ENCODE measurements at regions not wholly inside any gene's neighbourhood (a gene's known extent, or its start where the extent isn't known, plus 50 kb on each side); places are given as distances from the start of the nearest gene placed in this dataset.

GRCh38 chr18:34493099-34493544, 217.0 kb upstream of the DTNA start:
- in situ Hi-C loops (cut with HindIII; ENCODE audit: extremely low pct_ligation_motif_present, low pct_unique_long_range_greater_than_20kb), result no loop called here
- Histone ChIP-seq H3K4me1 (ENCODE audit: insufficient read depth, low read length) (peaks cover 14% of the 10 kb centered on the region; the same call in 1 of the 2 replicates), H4K20me1 (ENCODE audit: insufficient read depth, low read length) (no peaks in the 10 kb centered on the region), H3K79me2 (ENCODE audit: insufficient read depth, low read length) (no peaks in the 10 kb centered on the region), H3K9ac (ENCODE audit: insufficient read depth, low read depth, low read length) (peak overlapping the region; percentile 67), H3K36me3 (replicated peaks in 1 of 2; ENCODE audit: control insufficient read depth in 1 of 2, insufficient read depth in 2 of 2, low read length in 2 of 2) (no peaks in the 10 kb centered on the region), H3K9me3 (ENCODE audit: low read length) (no peaks in the 10 kb centered on the region), H3K27ac (ENCODE audit: extremely low read length, insufficient read depth, low read length) (peak overlapping the region; percentile 43), H2AFZ (ENCODE audit: low read length) (no peak overlapping the region), H3K4me3 (replicated peaks in 1 of 3; ENCODE audit: insufficient read depth in 1 of 3, low read depth in 2 of 3, low read length in 3 of 3) (peak overlapping the region; percentile 78 to 93 (median 81)), H3K4me2 (ENCODE audit: low read depth, low read length) (peak overlapping the region; percentile 84), H3K27me3 (ENCODE audit: control insufficient read depth in 1 of 2, insufficient read depth in 2 of 2, low read length in 2 of 2) (no peaks in the 10 kb centered on the region)
- CTCF ChIA-PET (ENCODE audit: low intra/inter-chr PET ratio, low total read pairs), result no interaction called here
- intact Hi-C loops (cut with micrococcal nuclease; ENCODE audit: unreplicated experiment), result loop anchor here (2.0 to 10.0 kb wide), 5 partner anchors 54 to 168 kb away; no protein-coding TSS in a partner anchor
- no TSS peak for BruUV-seq (replicated peaks)
- FAIRE-seq, result peak; percentile 32
- peak; percentile 82 for ATAC-seq
- POLR2A ChIA-PET, result interaction anchor here (1.0 to 1.4 kb wide), 2 partner anchors 13 to 162 kb away, joined by 3 read pairs; no protein-coding TSS in a partner anchor
- DNase-seq (ENCODE audit: low spot score), result peak; percentile 72
- 2% methylated on average over 10 of the region's 18 CpGs for WGBS (ENCODE audit: low lambda C conversion rate)
- TF ChIP-seq, protein P1, sequence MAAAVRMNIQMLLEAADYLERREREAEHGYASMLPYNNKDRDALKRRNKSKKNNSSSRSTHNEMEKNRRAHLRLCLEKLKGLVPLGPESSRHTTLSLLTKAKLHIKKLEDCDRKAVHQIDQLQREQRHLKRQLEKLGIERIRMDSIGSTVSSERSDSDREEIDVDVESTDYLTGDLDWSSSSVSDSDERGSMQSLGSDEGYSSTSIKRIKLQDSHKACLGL (CRISPR knock-in tag; IDR thresholded peaks at IDR 0.05), result no peak
- TF ChIP-seq MYC (CRISPR knock-in tag; IDR thresholded peaks at IDR 0.05; ENCODE audit: borderline replicate concordance) (peak; percentile 43; the same call in 1 of the 2 replicates), ZNF142 (CRISPR knock-in tag; IDR thresholded peaks at IDR 0.05) (no peak), ZNF597 (CRISPR knock-in tag; IDR thresholded peaks at IDR 0.05) (no peak), KMT2B (CRISPR knock-in tag; IDR thresholded peaks at IDR 0.05) (peak; percentile 47; the same call in 1 of the 2 replicates), ZC3H4 (CRISPR knock-in tag; IDR thresholded peaks at IDR 0.05; ENCODE audit: borderline replicate concordance) (no peak), ZNF781 (CRISPR knock-in tag; IDR thresholded peaks at IDR 0.05; ENCODE audit: borderline replicate concordance, not compliant biosample characterization) (no peak), ZNF180 (CRISPR knock-in tag; IDR thresholded peaks at IDR 0.05; ENCODE audit: borderline replicate concordance, low read depth) (no peak), SPEN (CRISPR knock-in tag; IDR thresholded peaks at IDR 0.05; ENCODE audit: low read depth) (no peak), ZNF572 (CRISPR knock-in tag; IDR thresholded peaks at IDR 0.05) (no peak), ZNF326 (CRISPR knock-in tag; IDR thresholded peaks at IDR 0.05; ENCODE audit: borderline replicate concordance) (no peak), CEBPB (IDR thresholded peaks at IDR 0.05; ENCODE audit: borderline replicate concordance, low read depth, low read length) (no peak)
- TF ChIP-seq, protein P2, sequence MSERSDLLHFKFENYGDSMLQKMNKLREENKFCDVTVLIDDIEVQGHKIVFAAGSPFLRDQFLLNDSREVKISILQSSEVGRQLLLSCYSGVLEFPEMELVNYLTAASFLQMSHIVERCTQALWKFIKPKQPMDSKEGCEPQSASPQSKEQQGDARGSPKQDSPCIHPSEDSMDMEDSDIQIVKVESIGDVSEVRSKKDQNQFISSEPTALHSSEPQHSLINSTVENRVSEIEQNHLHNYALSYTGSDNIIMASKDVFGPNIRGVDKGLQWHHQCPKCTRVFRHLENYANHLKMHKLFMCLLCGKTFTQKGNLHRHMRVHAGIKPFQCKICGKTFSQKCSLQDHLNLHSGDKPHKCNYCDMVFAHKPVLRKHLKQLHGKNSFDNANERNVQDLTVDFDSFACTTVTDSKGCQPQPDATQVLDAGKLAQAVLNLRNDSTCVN (CRISPR knock-in tag; IDR thresholded peaks at IDR 0.05; ENCODE audit: borderline replicate concordance), result no peak
